Vagina (tissue), 2 donors: ENCODE measurements at regions not wholly inside any gene's neighbourhood (a gene's known extent, or its start where the extent isn't known, plus 50 kb on each side); places are given as distances from the start of the nearest gene placed in this dataset.

Experiments used
- DNase-seq, 2 donors: peaks; one replicate each; pipeline ENCODE4 v3.0.0-alpha.2; 2017; ENCODE audit errors: extremely low spot score in 2 of 2
- H3K27ac ChIP-seq: fragments of 200-600 bp; sonication (generic); one replicate; pipeline ENCODE4 v1.5.1; 2019
- H3K27me3 ChIP-seq: fragments of 200-600 bp; sonication (generic); one replicate; pipeline ENCODE4 v1.5.1; 2019
- H3K36me3 ChIP-seq, 2 donors: fragments of 200-600 bp; sonication (generic); one replicate each; pipeline ENCODE4 v1.5.1; 2017 to 2019
- H3K4me1 ChIP-seq: fragments of 200-600 bp; sonication (generic); one replicate; pipeline ENCODE4 v1.5.1; 2019
- H3K4me3 ChIP-seq, 2 donors: fragments of 200-600 bp; sonication (generic); 1 replicate in 1 of 2; 2 replicates in 1 of 2; pipeline ENCODE4 v1.5.1; 2016 to 2019
- H3K9me3 ChIP-seq: fragments of 200-600 bp; sonication (generic); one replicate; pipeline ENCODE4 v1.5.1; 2019
- CTCF ChIP-seq, 3 experiments: fragments of 450-650 bp in 2 of 3; fragments of 200-600 bp in 1 of 3; sonication (generic) in 1 of 3; IDR thresholded peaks; one replicate each; pipeline ENCODE4 v1.5.1; 2017 to 2019; ENCODE audit warnings: antibody characterized with exemption in 3 of 3, mild to moderate bottlenecking in 2 of 3, moderate library complexity in 2 of 3
- POLR2A ChIP-seq, 2 donors: fragments of 450-650 bp; IDR thresholded peaks; one replicate each; pipeline ENCODE4 v1.6.1; 2017; ENCODE audit warnings: antibody characterized with exemption in 2 of 2, mild to moderate bottlenecking in 2 of 2, moderate library complexity in 2 of 2
- POLR2AphosphoS5 ChIP-seq, 2 donors: sonication (generic); formaldehyde crosslinking; IDR thresholded peaks; one replicate each; pipeline ENCODE4 v1.9.0; 2017; ENCODE audit warnings: antibody characterized with exemption in 2 of 2, mild to moderate bottlenecking in 2 of 2, low read depth in 1 of 2; ENCODE audit not compliant: insufficient read depth in 1 of 2
- intact Hi-C: fragments of 100-400 bp; cut with DNase I; formaldehyde crosslinking; loops from one replicate; pipeline ENCODE4 v1.15.1; 2023

- no peaks in the 10 kb centered on the region for H3K36me3 ChIP-seq
- H3K27me3 ChIP-seq, result no peaks in the 10 kb centered on the region
- TF ChIP-seq POLR2A (IDR thresholded peaks at IDR 0.05) (no peak), CTCF (IDR thresholded peaks at IDR 0.05) (peak; percentile 20 to 59 (median 39)), POLR2AphosphoS5 (IDR thresholded peaks at IDR 0.05; ENCODE audit: insufficient read depth in 1 of 2, low read depth in 1 of 2) (no peak)
- DNase-seq, result no peak
- intact Hi-C loops, result no loop called here
- H3K9me3 ChIP-seq, result no peaks in the 10 kb centered on the region
- no peak overlapping the region for H3K4me3 ChIP-seq
- peak overlapping the region; percentile 88 for H3K27ac ChIP-seq
- H3K4me1 ChIP-seq, result peaks cover 38% of the 10 kb centered on the region
Observed at GRCh38 chr2:217650716-217651360, 352.0 kb downstream of the TNS1 start.

- intact Hi-C loops, result no loop called here
Observed at GRCh38 chr2:217650229-217650628, 352.6 kb downstream of the TNS1 start.

GRCh38 chr2:217647925-217648324 lies 354.9 kb downstream of the TNS1 start:
- TF ChIP-seq POLR2AphosphoS5 (IDR thresholded peaks at IDR 0.05; ENCODE audit: insufficient read depth in 1 of 2, low read depth in 1 of 2) (no peak), POLR2A (IDR thresholded peaks at IDR 0.05) (no peak), CTCF (IDR thresholded peaks at IDR 0.05) (no peak)
- no peaks in the 10 kb centered on the region for H3K27me3 ChIP-seq
- H3K9me3 ChIP-seq, result no peaks in the 10 kb centered on the region
- no peak overlapping the region for H3K4me3 ChIP-seq
- H3K36me3 ChIP-seq, result no peaks in the 10 kb centered on the region
- H3K27ac ChIP-seq, result no peak overlapping the region
- peaks cover 46% of the 10 kb centered on the region for H3K4me1 ChIP-seq
- DNase-seq, result no peak
- intact Hi-C loops, result no loop called here

More at GRCh38 chr2:217650229-217650628, 352.6 kb downstream of the TNS1 start:
- peak overlapping the region; percentile 88 for H3K27ac ChIP-seq
- TF ChIP-seq CTCF (IDR thresholded peaks at IDR 0.05), result no peak
- H3K27me3 ChIP-seq, result no peaks in the 10 kb centered on the region
- H3K36me3 ChIP-seq, result no peaks in the 10 kb centered on the region
- H3K4me1 ChIP-seq, result peaks cover 38% of the 10 kb centered on the region
- DNase-seq, result no peak
- H3K9me3 ChIP-seq, result no peaks in the 10 kb centered on the region
- no peak overlapping the region for H3K4me3 ChIP-seq

- DNase-seq, result no peak
- Histone ChIP-seq H3K4me3 (no peak overlapping the region), H3K9me3 (no peaks in the 10 kb centered on the region), H3K27ac (no peak overlapping the region), H3K27me3 (no peaks in the 10 kb centered on the region), H3K36me3 (no peaks in the 10 kb centered on the region), H3K4me1 (peaks cover 46% of the 10 kb centered on the region)
- TF ChIP-seq CTCF (IDR thresholded peaks at IDR 0.05) (no peak), POLR2A (IDR thresholded peaks at IDR 0.05) (no peak), POLR2AphosphoS5 (IDR thresholded peaks at IDR 0.05; ENCODE audit: insufficient read depth in 1 of 2, low read depth in 1 of 2) (no peak)
- intact Hi-C loops, result no loop called here
Observed at GRCh38 chr2:217647226-217647625, 355.6 kb downstream of the TNS1 start.

GRCh38 chr2:217645896-217646295 lies 356.9 kb downstream of the TNS1 start:
- no peak overlapping the region for H3K27ac ChIP-seq
- no peak for DNase-seq
- H3K4me1 ChIP-seq, result peaks cover 34% of the 10 kb centered on the region
- intact Hi-C loops, result no loop called here
- no peaks in the 10 kb centered on the region for H3K36me3 ChIP-seq
- H3K9me3 ChIP-seq, result no peaks in the 10 kb centered on the region
- TF ChIP-seq CTCF (IDR thresholded peaks at IDR 0.05) (no peak), POLR2AphosphoS5 (IDR thresholded peaks at IDR 0.05; ENCODE audit: insufficient read depth in 1 of 2, low read depth in 1 of 2) (no peak), POLR2A (IDR thresholded peaks at IDR 0.05) (no peak)
- H3K27me3 ChIP-seq, result no peaks in the 10 kb centered on the region
- no peak overlapping the region for H3K4me3 ChIP-seq
